ENCODE measurements at regions not wholly inside any gene's neighbourhood (a gene's known extent, or its start where the extent isn't known, plus 50 kb on each side); places are given as distances from the start of the nearest gene placed in this dataset.

DNA sequence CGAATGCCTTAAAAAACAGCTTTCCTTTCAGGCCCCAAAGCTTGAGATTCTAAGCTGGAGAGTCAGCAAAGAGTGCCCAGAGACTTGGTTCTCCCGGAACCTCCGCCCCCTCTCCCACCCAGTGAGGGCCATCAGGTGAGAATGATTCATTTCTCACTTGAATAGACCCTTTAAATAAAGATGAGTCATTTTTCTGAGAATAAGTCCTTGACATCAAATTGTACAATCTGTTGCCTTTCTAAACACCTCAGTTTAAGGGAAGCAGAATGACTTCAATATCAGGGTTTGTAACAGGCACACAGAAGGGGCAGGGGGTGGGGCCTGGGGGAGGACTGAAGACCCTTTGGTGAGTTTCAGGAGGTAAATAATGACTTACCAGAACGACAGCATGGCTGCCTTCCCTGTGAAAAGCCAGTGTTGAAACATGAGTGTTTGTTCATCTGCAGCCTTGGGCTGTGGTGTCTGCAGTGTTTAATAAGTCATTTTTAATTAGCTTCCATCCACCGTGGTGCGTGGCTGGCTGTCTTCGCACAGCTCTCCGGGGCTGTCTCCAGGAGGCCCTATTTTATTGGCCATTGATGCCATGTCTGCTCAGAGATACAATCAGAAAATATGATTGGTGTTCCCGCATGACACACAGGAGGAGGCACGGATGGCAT is 134.9 kb upstream of the ZNF236 start:
- TF ChIP-seq EZH2phosphoT487 (IDR thresholded peaks at IDR 0.05; ENCODE audit: borderline replicate concordance, low read length) (no peak), EZH2 (IDR thresholded peaks at IDR 0.05; ENCODE audit: low read length, unreplicated experiment) (no peak)
- TF ChIP-seq, protein P1, sequence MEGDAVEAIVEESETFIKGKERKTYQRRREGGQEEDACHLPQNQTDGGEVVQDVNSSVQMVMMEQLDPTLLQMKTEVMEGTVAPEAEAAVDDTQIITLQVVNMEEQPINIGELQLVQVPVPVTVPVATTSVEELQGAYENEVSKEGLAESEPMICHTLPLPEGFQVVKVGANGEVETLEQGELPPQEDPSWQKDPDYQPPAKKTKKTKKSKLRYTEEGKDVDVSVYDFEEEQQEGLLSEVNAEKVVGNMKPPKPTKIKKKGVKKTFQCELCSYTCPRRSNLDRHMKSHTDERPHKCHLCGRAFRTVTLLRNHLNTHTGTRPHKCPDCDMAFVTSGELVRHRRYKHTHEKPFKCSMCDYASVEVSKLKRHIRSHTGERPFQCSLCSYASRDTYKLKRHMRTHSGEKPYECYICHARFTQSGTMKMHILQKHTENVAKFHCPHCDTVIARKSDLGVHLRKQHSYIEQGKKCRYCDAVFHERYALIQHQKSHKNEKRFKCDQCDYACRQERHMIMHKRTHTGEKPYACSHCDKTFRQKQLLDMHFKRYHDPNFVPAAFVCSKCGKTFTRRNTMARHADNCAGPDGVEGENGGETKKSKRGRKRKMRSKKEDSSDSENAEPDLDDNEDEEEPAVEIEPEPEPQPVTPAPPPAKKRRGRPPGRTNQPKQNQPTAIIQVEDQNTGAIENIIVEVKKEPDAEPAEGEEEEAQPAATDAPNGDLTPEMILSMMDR (conservative IDR thresholded peaks at IDR 0.05; ENCODE audit: low read depth, low read length), result no peak
- CTCF ChIA-PET, result interaction anchor here (0.6 to 0.7 kb wide), 2 partner anchors 94 to 830 kb away, joined by 3 to 6 read pairs; no protein-coding TSS in a partner anchor

DNA sequence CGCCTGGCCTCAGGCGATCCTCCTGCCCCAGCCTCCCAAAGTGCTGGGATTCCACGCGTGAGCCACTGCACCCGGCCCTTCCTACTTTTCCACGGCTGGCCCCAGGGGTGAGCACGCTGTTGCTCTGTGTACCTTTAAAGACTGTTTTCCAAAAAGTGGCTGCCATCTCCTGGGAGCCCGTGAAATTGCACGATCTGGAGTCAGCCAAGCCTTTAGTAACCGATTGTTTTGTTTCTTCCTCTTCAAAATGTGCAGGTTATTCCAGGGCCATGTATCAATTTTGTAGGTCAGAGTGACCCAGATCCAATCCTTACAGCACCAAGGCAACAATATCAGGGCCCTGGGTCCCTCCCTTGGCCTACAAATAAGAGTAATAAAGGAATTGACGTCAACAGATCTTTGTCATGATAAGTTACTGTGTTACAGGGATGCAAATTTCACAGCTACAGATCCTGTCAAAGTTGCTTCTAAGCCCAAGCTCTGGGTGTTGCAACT is 135.6 kb upstream of the ZNF236 start:
- no peaks in the 10 kb centered on the region for H3K36me3 ChIP-seq (ENCODE audit: low read depth, low read length)
- ChIA-PET POLR2A (ENCODE audit: unreplicated experiment) (no interaction called here), CTCF (interaction anchor here (0.6 to 0.7 kb wide), 3 partner anchors 93 to 830 kb away, joined by 3 to 7 read pairs (median 6); no protein-coding TSS in a partner anchor)
- H3K27me3 ChIP-seq (ENCODE audit: low read length), result peaks cover 82% of the 10 kb centered on the region
- H3F3A ChIP-seq (ENCODE audit: low read length, unreplicated experiment), result no peaks in the 10 kb centered on the region
- TF ChIP-seq, protein P1 (conservative IDR thresholded peaks at IDR 0.05; ENCODE audit: low read depth, low read length), result peak; percentile 73
- TF ChIP-seq EZH2phosphoT487 (IDR thresholded peaks at IDR 0.05; ENCODE audit: borderline replicate concordance, low read length) (no peak), EZH2 (IDR thresholded peaks at IDR 0.05; ENCODE audit: low read length, unreplicated experiment) (no peak)
- no peaks in the 10 kb centered on the region for H3K4me1 ChIP-seq (ENCODE audit: insufficient read depth, low read length)
- H3K9ac ChIP-seq (ENCODE audit: low read length), result no peak overlapping the region
- no peaks in the 10 kb centered on the region for H3K79me2 ChIP-seq (ENCODE audit: low read length)
- H4K20me1 ChIP-seq (ENCODE audit: low read length), result no peaks in the 10 kb centered on the region
- H3K9me2 ChIP-seq (replicated peaks; ENCODE audit: low read length), result no peaks in the 10 kb centered on the region
- no peak overlapping the region for H3K4me2 ChIP-seq (ENCODE audit: low read length)
- ATAC-seq (peak; percentile 91), DNase-seq (peak; percentile 70)
- H2AFZ ChIP-seq (ENCODE audit: low read length), result no peak overlapping the region
- H3K4me3 ChIP-seq (ENCODE audit: low read length), result no peak overlapping the region
- intact Hi-C loops (cut with micrococcal nuclease), result loop anchor here (1.0 kb wide), 2 partner anchors 280 to 287 kb away; no protein-coding TSS in a partner anchor
- no peak overlapping the region for H3K27ac ChIP-seq (ENCODE audit: low read length)
- BruUV-seq (replicated peaks), result no TSS peak
- H3K9me3 ChIP-seq (ENCODE audit: low read length), result no peaks in the 10 kb centered on the region

More for the DNA sequence above, 134.9 kb upstream of the ZNF236 start:
- POLR2A ChIA-PET (ENCODE audit: unreplicated experiment), result no interaction called here
- Histone ChIP-seq H3F3A (ENCODE audit: low read length, unreplicated experiment) (no peaks in the 10 kb centered on the region), H3K9me3 (ENCODE audit: low read length) (no peaks in the 10 kb centered on the region), H2AFZ (ENCODE audit: low read length) (no peak overlapping the region), H3K27ac (ENCODE audit: low read length) (no peak overlapping the region), H4K20me1 (ENCODE audit: low read length) (no peaks in the 10 kb centered on the region), H3K4me3 (ENCODE audit: low read length) (no peak overlapping the region), H3K9ac (ENCODE audit: low read length) (no peak overlapping the region), H3K4me2 (ENCODE audit: low read length) (no peak overlapping the region), H3K27me3 (ENCODE audit: low read length) (peaks cover 84% of the 10 kb centered on the region), H3K36me3 (ENCODE audit: low read depth, low read length) (no peaks in the 10 kb centered on the region), H3K4me1 (ENCODE audit: insufficient read depth, low read length) (no peaks in the 10 kb centered on the region), H3K79me2 (ENCODE audit: low read length) (no peaks in the 10 kb centered on the region), H3K9me2 (replicated peaks; ENCODE audit: low read length) (no peaks in the 10 kb centered on the region)
- ATAC-seq, result no peak
- intact Hi-C loops (cut with micrococcal nuclease), result no loop called here
- DNase-seq, result no peak
- BruUV-seq (replicated peaks), result no TSS peak

DNA sequence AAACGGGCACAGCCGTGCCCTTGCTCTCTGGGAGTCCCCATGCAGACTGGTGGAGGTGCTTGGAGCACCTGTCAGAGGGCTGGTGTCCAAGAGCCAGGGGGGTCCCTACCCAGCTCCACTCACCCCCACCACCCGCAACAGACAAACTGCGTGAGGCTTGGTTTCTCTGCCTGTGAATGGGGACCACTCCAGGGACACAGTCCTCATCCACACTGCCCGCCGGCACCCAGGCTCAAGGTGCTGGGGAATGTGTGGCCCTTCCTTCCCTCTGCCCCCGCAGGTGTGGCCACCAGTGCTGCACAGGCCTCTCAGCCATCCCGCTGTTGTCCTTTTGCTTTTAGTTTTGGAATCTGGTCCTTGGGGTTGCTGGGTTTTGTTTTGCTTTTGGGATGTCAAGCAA is 136.5 kb upstream of the ZNF236 start:
- ChIA-PET POLR2A (ENCODE audit: unreplicated experiment) (no interaction called here), CTCF (no interaction called here)
- Histone ChIP-seq H4K20me1 (ENCODE audit: low read length) (no peaks in the 10 kb centered on the region), H3K4me2 (ENCODE audit: low read length) (no peak overlapping the region), H3K9ac (ENCODE audit: low read length) (no peak overlapping the region), H3K36me3 (ENCODE audit: low read depth, low read length) (no peaks in the 10 kb centered on the region), H3K9me3 (ENCODE audit: low read length) (no peaks in the 10 kb centered on the region), H3K9me2 (replicated peaks; ENCODE audit: low read length) (no peaks in the 10 kb centered on the region), H3K27me3 (ENCODE audit: low read length) (peaks cover 81% of the 10 kb centered on the region), H3K79me2 (ENCODE audit: low read length) (no peaks in the 10 kb centered on the region), H3K27ac (ENCODE audit: low read length) (no peak overlapping the region), H3K4me3 (ENCODE audit: low read length) (no peak overlapping the region), H3K4me1 (ENCODE audit: insufficient read depth, low read length) (no peaks in the 10 kb centered on the region), H3F3A (ENCODE audit: low read length, unreplicated experiment) (no peaks in the 10 kb centered on the region), H2AFZ (ENCODE audit: low read length) (no peak overlapping the region)
- ATAC-seq (no peak), DNase-seq (no peak)
- TF ChIP-seq EZH2phosphoT487 (IDR thresholded peaks at IDR 0.05; ENCODE audit: borderline replicate concordance, low read length) (no peak), EZH2 (IDR thresholded peaks at IDR 0.05; ENCODE audit: low read length, unreplicated experiment) (no peak)
- TF ChIP-seq, protein P1 (conservative IDR thresholded peaks at IDR 0.05; ENCODE audit: low read depth, low read length), result no peak
- intact Hi-C loops (cut with micrococcal nuclease), result loop anchor here (1.0 kb wide), 2 partner anchors 280 to 287 kb away; no protein-coding TSS in a partner anchor
- no TSS peak for BruUV-seq (replicated peaks)
